Stimulated activated CD4-positive, alpha-beta T cell treated with anti-CD3 and anti-CD28 coated beads, Interleukin-2, amount 100 ng/mL, for 24 hours (primary cell): ENCODE measurements at regions not wholly inside any gene's neighbourhood (a gene's known extent, or its start where the extent isn't known, plus 50 kb on each side); places are given as distances from the start of the nearest gene placed in this dataset.

Experiments
- DNase-seq, 2 donors: peaks; one replicate each; pipeline ENCODE4 v3.0.0-alpha.2; 2020

- no peak for DNase-seq
Observed at GRCh38 chr18:4847056-4847455, 350.0 kb downstream of the AKAIN1 start.

GRCh38 chr18:4844320-4844719 is 352.7 kb downstream of the AKAIN1 start:
- no peak for DNase-seq

DNA sequence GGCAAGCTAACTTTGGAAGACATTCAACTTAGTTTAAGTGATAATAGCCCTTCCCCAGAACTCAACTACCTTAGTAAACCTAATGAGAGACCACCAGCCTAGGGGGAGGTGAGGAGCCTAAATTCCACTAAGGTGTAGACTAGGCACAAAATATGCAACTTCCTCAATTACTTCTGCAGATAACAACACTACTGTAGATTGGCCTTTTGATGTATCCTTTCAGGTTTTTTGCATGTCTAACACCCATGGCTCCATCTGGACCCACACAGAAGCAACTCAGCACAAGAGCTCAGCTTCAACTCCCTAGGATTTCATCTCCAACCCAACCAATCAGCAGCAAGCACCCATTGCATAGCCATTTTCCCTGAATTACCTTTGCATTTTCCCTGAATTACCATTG is 353.3 kb downstream of the AKAIN1 start:
- DNase-seq = no peak

DNA sequence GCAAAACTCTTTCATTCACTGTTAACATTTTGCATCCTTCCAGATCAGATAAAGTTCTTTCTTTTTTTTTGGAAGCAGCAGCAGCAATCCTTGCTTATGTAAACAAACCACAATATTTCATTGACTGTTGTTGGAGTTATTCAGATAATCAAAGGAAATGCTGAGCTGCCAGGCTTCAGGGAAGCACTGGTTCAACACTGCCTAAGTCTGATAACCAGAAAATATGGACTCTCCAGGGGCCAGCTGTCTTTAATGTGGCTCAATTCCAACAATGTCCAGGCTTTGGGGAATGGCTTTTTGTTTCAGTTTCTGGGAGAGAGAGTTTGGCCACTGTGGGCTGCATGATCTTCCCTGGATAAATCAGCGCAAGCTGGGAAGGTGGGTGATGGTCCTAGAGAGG is 354.3 kb downstream of the AKAIN1 start:
- no peak for DNase-seq

DNA sequence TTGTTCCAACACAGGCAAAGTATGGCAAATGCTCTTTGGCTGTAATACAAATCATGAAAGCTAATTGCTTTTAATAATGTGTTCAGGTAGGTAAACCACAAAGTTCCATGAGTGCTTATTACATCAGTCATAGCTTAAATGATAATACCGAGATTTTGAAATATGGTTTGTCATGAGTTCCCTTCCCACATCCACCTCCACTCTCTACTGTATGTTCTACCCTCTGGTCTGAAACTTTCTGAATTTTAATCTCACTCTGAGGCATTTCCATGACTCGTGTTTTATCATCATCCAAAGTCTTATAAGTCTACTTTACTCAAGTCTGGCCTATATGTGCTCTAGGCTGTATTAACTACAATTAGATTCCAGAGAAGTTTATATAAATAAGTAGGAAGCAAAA is 354.8 kb downstream of the AKAIN1 start:
- no peak for DNase-seq

DNA sequence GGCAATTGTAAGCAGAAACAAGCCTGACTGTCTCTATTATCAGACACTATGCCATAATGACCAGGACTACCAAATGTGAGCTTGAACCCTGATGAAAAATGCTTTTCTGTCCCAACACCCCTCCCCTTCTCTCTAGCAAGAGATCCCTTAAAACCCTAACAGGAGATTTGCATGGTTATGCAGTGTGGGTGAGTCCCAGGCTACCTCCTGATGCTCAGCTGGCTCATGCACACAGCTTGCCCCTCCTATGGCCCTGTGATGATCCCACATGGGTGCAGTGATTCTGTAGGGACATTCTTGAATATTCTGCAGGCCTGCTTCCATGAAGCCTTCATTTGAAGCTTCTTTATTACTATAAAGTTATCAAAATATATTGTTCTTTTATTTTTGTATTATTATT is 357.4 kb downstream of the AKAIN1 start:
- DNase-seq = no peak

GRCh38 chr18:4836141-4836540 is 360.9 kb downstream of the AKAIN1 start:
- DNase-seq = no peak

DNA sequence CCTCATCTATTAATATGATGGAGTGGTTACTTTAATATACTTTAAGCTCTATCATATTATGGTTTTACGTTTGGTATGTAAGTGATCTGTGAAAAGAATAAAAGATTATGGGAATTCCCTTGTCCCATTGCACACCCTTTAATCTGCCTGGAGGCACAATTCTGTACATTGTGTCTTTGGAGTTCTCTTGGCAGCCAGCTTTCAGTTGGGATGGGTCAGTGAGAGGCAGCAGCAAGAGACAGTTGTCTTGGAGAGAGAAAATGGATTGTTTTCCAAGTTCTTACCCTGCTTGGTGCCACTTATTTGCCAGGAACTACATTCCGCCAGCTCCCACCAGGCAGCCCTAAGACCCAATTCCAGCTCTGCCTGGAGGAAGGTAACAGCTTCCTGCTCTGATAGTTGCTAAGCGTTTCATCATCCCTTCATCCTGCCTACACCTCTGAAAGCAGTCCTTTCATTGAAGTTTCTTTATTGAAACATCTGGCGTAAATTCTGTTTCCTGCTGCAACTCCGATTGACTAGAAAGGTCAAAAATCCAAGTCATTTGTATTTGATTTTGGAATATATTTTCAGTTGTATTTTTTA is 365.2 kb downstream of the AKAIN1 start:
- DNase-seq = no peak

DNA sequence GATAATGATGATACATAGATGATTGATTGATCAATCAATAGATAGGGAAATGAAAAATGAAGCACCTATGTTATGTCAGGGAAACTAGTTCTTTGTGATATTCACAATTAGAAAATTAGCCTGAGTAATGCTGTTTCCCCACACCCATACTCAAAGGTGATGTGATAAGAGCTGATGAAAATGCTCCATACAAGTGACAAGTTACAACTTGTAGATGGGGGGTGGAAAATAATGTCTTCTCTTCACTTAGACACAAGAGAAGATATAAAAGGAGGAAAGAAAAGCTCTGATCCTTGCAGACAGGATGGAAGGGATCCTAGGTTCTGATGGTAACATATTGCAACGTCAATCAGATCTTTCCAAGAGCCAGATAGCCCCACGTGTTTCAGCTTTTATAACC is 365.9 kb downstream of the AKAIN1 start:
- DNase-seq = no peak

- no peak for DNase-seq
Observed at GRCh38 chr18:4823091-4823490, 368.0 kb upstream of the DLGAP1 start.

DNA sequence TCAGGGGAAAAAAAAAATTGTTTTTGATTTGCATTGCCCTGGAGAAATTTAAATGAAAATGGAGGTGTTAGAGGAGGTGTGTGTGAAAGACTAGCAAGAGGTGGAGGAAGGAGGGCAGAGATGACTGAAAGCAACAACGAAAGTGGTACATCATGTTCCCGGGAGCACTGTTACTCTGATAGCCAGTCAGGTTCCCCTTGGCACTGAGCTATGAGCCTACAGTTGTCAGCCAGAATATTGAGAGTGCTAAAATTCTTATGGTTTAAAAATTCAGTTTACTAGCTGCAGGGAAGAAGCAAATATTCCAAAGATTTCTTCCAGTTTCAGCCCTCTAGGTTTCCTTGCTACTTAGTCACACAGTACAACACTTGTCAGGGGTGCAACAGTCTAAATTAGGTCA is 366.7 kb upstream of the DLGAP1 start:
- DNase-seq = no peak

DNA sequence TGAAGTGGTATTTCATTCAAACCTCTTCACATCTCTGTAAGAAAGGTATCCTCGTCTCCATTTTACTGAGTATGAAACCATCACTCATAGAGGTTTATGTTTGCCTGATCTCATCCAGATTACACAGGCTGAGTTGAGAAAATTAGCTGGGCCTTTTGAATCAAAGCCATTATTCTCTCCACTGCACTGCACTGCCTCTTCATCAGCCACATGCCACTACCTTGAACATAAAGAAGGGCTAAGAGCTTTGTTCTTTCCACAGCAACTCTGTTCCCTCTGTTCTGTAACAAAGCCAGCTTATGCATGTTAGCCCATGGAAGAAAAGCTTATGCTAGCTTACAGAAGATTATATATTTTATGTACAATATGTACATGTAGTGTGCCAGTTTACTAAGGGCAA is 362.6 kb upstream of the DLGAP1 start:
- DNase-seq = no peak

DNA sequence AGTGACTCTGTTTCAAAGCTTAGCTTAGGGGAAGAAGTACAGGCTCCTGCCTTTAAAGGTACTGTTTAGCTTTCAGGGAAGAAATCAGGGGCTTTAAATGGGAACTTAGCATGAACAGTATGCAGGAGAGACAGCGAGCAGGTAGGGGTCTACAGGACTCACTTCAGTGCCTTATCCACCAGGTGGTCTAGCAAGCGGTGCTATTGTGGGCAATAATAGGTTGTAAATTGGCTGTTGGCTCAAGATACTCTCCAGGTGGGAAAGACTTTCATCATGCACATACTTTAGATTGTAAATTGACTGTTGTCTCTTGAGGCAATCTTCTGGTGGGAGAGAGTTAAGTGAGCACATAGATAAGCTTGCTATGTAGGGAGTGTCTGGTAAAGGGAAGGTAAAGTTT is 358.6 kb upstream of the DLGAP1 start:
- DNase-seq = no peak

DNA sequence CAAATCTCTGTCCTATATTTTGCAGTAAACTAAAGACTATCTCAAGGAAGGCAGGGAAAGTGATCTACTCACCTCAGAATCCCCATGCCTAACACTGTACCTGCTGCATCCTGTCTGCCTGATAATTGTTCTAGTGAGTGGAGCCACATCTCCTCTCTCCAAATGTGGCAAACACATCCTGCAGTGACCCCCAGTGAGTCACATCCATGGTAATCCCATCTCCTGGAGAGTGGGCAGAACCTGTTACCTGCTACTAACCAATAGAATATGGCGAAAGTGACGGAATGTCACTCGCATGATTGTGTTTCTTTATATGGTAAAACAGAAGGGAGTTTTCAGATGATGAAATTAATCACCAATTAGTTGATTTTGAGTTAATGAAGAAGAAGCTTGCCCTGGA is 353.8 kb upstream of the DLGAP1 start:
- DNase-seq = no peak

DNA sequence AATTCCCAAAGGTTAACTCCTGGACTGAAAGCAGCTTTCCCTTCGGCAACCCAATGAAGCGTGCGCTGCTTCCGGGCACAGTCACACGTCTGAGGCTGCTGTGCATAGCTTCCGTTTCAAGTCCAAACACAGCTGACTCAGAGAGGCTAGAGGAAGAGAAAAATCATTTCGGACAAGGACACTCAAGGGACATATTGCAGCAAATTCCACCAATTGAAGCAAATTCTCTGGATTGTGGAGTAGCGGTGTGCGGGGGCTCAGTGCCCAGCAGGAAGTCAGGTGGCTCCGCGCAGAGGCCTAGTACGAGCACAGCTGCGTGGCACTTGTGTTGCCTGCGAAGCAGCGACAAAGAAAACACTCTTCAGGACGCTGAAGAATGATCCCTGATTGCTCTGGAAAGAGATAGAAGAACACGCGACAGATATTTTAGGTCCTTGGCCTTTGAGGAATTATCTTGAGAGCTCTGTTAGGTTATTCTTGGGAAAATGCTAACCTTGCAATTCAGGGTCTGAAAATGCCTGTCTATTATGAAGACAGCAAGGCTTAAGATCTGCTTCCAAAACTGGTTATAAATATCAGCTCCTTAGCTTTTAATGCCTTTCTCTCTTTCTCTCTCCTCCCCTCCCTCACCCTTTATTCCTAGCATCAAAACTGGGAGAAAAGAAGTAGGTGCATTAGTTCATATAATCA is 352.6 kb upstream of the DLGAP1 start:
- DNase-seq = no peak

DNA sequence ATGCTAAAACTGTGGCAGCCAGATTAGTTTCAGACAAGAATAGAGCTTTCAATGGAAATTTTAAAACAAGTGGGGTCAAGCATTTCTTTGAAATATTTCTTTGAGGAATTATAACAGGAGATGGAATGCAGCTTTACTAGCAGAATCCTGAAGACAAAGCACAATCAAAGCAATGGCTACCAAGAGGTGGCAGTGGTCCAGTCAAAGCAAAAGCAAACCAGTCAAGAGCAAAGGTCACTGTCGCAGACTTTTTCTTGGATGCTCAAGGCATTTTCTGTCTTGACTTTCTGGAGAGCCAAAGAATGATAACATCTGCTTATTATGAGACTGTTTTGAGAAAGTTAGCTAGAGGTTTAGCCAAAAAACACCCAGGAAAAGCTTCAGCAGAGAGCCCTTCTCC is 351.2 kb upstream of the DLGAP1 start:
- no peak for DNase-seq

DNA sequence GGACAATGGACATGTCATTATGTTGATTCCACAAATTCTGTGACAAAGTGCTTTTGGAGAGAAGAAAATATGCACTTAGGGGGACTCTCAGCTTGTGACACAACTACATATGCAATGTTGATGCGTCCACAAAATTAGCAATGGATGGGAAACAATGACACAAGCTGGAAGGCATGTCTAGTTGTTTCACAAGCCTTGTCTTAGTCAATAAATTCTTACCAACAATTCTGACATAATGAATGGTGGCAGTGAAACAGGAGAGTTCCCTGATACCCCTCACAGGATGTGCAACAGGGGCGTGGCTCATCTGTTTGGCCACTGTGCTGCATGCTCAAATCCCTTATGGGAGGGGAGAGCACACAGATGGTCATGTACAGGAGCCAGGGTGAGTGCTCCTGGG is 347.2 kb upstream of the DLGAP1 start:
- DNase-seq = no peak

DNA sequence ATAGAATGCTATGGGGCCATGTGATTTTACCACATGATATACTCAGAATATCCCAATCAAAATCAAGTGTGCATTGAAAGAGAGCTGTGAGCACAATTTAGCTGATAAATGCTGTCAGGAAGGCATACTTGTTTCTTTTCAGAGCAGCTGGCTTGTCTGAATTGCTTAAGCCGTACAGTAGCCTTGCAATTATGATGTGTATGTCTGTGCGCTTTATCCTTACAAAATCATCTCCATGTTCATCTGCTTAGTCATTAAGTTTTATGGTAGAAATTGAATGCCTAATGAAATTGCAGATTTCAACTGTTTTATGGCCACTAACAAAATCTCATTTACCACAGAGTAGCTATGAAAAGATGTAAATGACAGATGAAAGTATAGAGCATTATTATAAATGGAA is 346.0 kb upstream of the DLGAP1 start:
- no peak for DNase-seq

DNA sequence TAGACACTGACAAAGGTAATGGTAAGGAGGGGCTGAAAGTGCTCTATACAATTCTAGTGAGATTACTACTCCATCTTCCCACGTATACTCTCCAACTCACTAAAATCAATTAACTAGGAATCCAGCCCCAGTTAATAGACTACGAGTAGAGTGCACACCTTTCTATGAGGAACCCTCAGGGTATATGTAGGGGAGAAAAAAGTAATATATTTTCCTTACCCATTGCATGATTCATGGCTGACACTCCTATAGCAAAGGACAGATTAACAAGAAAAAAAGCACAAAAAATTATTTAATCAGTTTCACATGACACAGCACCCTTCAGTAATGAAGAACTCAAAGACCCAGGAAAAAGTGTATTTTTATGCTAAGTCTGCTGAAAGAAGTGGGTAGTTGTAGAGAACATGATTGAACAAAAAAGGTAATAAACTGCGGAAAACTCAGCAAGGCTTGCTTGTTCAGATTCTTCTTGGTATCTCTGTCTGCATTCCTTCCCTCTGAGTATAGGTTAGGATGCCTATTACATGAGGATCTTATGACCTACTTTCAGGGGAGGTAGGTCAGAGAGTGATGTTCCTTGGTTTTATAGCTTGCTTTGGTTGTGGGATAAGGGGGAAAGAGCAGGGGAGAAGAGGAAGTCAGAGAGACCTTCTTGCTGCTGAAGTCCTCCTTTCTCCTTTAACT is 342.0 kb upstream of the DLGAP1 start:
- no peak for DNase-seq

DNA sequence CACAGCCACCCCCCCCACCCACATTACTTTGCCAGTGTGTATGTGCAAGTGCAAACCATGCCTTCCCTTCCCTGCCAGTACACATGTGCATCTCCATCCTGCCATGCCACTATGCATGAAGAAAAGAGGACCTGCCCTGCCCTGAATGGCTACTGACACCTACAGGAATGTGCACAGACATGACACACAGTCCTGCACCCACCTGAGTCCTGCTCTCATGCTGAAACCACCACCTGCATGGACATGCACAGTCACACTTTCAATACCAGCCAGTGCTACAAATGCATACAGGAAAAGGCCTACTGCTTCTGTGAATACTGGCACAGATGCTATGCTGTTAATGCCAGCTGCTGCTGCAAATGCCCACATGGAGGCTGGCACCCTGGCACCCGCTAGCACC is 334.4 kb upstream of the DLGAP1 start:
- no peak for DNase-seq

GRCh38 chr18:4781873-4782272 is 326.8 kb upstream of the DLGAP1 start:
- DNase-seq = no peak

- DNase-seq = no peak
Observed at GRCh38 chr18:4765401-4765800, 310.3 kb upstream of the DLGAP1 start.

DNA sequence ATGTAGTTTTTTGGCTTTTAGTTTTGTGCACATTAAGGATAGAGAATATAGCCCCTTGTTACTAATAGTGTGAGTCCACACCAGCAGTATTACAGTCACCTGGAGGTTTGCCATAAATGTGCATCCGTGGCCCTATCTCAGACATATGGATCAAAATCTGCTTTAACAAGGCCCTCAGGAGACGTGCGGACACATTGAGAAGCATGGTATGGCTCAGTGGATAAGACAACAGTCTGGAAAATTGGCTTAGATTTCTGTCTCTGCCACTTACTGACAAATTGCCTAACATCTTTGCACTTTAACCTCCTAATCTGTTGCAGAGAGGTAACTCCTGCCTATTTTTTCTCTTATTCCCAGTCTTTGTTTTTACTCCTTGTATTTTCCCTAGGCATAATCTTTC is 307.2 kb upstream of the DLGAP1 start:
- no peak for DNase-seq

GRCh38 chr18:4758980-4759379 is 303.9 kb upstream of the DLGAP1 start:
- no peak for DNase-seq

- no peak for DNase-seq
Observed at GRCh38 chr18:4755848-4756247, 300.7 kb upstream of the DLGAP1 start.
